DND-41 (cell line): ENCODE measurements at regions not wholly inside any gene's neighbourhood (a gene's known extent, or its start where the extent isn't known, plus 50 kb on each side); places are given as distances from the start of the nearest gene placed in this dataset.

Experiments
- ATAC-seq: fragments of 200-7000 bp; cut with Tn5 transposase; 3 replicates; pipeline ENCODE4 v1.9.1; 2021; ENCODE audit warnings: low read depth; ENCODE audit not compliant: insufficient read depth
- DNase-seq: peaks from one replicate; pipeline ENCODE4 v3.0.0-alpha.2; 2020
- H2AFZ ChIP-seq: 2 replicates; pipeline ENCODE4 v1.6.0; 2012; ENCODE audit warnings: low read depth, low read length
- H3K27ac ChIP-seq: 2 replicates; pipeline ENCODE4 v1.5.1; 2012; ENCODE audit warnings: low read length, inconsistent platforms
- H3K27me3 ChIP-seq: fragments of 200-600 bp; sonication (generic); 2 replicates; pipeline ENCODE4 v1.6.0; 2012; ENCODE audit warnings: low read length, mild to moderate bottlenecking, inconsistent platforms; ENCODE audit not compliant: insufficient read depth, poor library complexity
- H3K36me3 ChIP-seq: 2 replicates; pipeline ENCODE4 v1.5.1; 2012; ENCODE audit warnings: low read length, inconsistent platforms; ENCODE audit not compliant: insufficient read depth
- H3K4me1 ChIP-seq: 2 replicates; pipeline ENCODE4 v1.5.1; 2012; ENCODE audit warnings: mild to moderate bottlenecking, low read length; ENCODE audit not compliant: insufficient read depth
- H3K4me2 ChIP-seq: 2 replicates; pipeline ENCODE4 v1.6.0; 2012; ENCODE audit warnings: mild to moderate bottlenecking, moderate library complexity, low read length, inconsistent platforms; ENCODE audit not compliant: insufficient read depth
- H3K4me3 ChIP-seq, 2 experiments: fragments of 200-600 bp in 1 of 2; shearing (Covaris generic) in 1 of 2; 2 replicates each; pipeline ENCODE4 v1.5.1; 2012 to 2016; ENCODE audit warnings: inconsistent platforms in 2 of 2, low read length in 2 of 2, mild to moderate bottlenecking in 2 of 2, low read depth in 1 of 2, moderate library complexity in 1 of 2
- H3K79me2 ChIP-seq: 2 replicates; pipeline ENCODE4 v1.6.0; 2012; ENCODE audit warnings: low read length, inconsistent platforms; ENCODE audit not compliant: insufficient read depth
- H3K9ac ChIP-seq: 2 replicates; pipeline ENCODE4 v1.6.0; 2012; ENCODE audit warnings: low read depth, mild to moderate bottlenecking, inconsistent platforms, low read length, moderate library complexity
- H3K9me3 ChIP-seq: 2 replicates; pipeline ENCODE4 v1.5.1; 2012; ENCODE audit warnings: low read length, moderate library complexity, mild to moderate bottlenecking, inconsistent platforms; ENCODE audit not compliant: insufficient read depth, severe bottlenecking
- H4K20me1 ChIP-seq: 2 replicates; pipeline ENCODE4 v1.6.0; 2012; ENCODE audit warnings: low read length; ENCODE audit not compliant: insufficient read depth
- EZH2 ChIP-seq: IDR thresholded peaks from 3 replicates; pipeline ENCODE4 v1.6.1; 2012; ENCODE audit warnings: borderline replicate concordance, low read depth, mild to moderate bottlenecking, moderate library complexity, low read length, inconsistent platforms; ENCODE audit not compliant: severe bottlenecking
- TF ChIP-seq, protein P1 (sequence below): IDR thresholded peaks from 2 replicates; pipeline ENCODE4 v1.5.1; 2012; ENCODE audit warnings: borderline replicate concordance, low read length, moderate library complexity, mild to moderate bottlenecking; ENCODE audit not compliant: poor library complexity, severe bottlenecking; ENCODE audit errors: extremely low read depth

DNA sequence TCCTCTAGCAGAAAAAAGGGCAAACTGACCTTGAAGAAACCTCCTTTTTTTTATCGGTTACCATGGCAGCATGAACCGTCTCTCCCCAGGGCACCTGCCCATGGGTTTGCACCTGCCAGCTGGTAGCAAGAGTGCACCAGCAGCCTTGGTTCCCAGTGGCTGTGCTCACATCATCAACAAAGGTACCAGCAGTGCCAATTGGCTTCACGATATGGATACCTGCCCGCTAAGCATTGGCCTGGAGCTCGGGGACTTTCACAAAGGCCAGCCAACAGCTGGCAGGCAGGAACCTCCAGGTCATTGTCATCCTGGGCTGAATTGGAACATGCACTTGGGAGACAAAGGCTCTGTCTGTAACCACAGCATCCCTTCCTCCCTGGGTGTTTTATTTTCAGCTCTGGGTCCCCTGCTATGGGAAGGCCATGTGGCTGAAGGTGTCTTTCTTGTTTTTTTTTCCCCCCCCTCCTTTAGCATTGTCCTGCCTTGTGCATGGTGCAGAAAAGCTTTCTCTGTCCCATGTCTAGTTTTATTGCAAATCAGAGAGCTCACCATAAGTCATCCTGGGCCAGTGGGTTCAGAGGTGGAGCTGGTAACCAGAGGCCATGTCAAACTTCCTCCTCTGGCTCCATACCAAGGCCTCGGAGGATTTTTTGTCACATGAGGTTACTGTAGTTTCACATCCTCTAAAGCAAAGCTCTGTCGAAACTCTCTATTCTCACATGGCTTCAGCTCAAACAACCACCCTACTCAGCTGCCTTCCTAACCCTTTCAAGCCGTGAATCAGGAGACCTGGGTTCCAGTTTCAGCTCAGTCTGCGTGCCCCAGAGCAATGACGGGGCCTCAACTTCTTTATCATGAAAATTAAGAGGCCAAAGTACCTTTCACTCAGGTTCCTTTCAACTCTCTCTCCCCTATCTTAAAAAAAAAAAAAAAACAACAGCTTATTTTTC is 145.5 kb upstream of the MAP3K1 start:
- Histone ChIP-seq H2AFZ (no peak overlapping the region), H3K4me1 (no peaks in the 10 kb centered on the region), H3K4me2 (no peak overlapping the region), H3K79me2 (no peaks in the 10 kb centered on the region), H3K4me3 (no peak overlapping the region), H3K36me3 (no peaks in the 10 kb centered on the region), H3K9me3 (no peaks in the 10 kb centered on the region), H3K9ac (no peak overlapping the region), H4K20me1 (no peaks in the 10 kb centered on the region), H3K27me3 (peaks cover 4% of the 10 kb centered on the region), H3K27ac (no peak overlapping the region)
- no peak for ATAC-seq
- DNase-seq: no peak
- no peak for TF ChIP-seq EZH2
- TF ChIP-seq, protein P1, sequence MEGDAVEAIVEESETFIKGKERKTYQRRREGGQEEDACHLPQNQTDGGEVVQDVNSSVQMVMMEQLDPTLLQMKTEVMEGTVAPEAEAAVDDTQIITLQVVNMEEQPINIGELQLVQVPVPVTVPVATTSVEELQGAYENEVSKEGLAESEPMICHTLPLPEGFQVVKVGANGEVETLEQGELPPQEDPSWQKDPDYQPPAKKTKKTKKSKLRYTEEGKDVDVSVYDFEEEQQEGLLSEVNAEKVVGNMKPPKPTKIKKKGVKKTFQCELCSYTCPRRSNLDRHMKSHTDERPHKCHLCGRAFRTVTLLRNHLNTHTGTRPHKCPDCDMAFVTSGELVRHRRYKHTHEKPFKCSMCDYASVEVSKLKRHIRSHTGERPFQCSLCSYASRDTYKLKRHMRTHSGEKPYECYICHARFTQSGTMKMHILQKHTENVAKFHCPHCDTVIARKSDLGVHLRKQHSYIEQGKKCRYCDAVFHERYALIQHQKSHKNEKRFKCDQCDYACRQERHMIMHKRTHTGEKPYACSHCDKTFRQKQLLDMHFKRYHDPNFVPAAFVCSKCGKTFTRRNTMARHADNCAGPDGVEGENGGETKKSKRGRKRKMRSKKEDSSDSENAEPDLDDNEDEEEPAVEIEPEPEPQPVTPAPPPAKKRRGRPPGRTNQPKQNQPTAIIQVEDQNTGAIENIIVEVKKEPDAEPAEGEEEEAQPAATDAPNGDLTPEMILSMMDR: no peak

- TF ChIP-seq, protein P1: no peak
- no peaks in the 10 kb centered on the region for H3K9me3 ChIP-seq
- H3K4me2 ChIP-seq: no peak overlapping the region
- H3K36me3 ChIP-seq: no peaks in the 10 kb centered on the region
- no peak overlapping the region for H2AFZ ChIP-seq
- H3K27ac ChIP-seq: no peak overlapping the region
- ATAC-seq: no peak
- H3K27me3 ChIP-seq: peaks cover 4% of the 10 kb centered on the region
- H3K4me3 ChIP-seq: no peak overlapping the region
- H4K20me1 ChIP-seq: no peaks in the 10 kb centered on the region
- H3K9ac ChIP-seq: no peak overlapping the region
- no peaks in the 10 kb centered on the region for H3K4me1 ChIP-seq
- no peaks in the 10 kb centered on the region for H3K79me2 ChIP-seq
- DNase-seq: no peak
Measured at GRCh38 chr5:56668996-56669395, 146.4 kb upstream of the MAP3K1 start.

GRCh38 chr5:56667692-56668091 is 147.7 kb upstream of the MAP3K1 start:
- no peak overlapping the region for H3K4me3 ChIP-seq
- no peak overlapping the region for H3K27ac ChIP-seq
- no peaks in the 10 kb centered on the region for H4K20me1 ChIP-seq
- no peaks in the 10 kb centered on the region for H3K79me2 ChIP-seq
- TF ChIP-seq, protein P1: no peak
- no peak for TF ChIP-seq EZH2
- no peak for DNase-seq
- H3K36me3 ChIP-seq: no peaks in the 10 kb centered on the region
- H3K4me1 ChIP-seq: no peaks in the 10 kb centered on the region
- no peak overlapping the region for H3K9ac ChIP-seq
- ATAC-seq: no peak
- H3K9me3 ChIP-seq: no peaks in the 10 kb centered on the region
- peaks cover 13% of the 10 kb centered on the region for H3K27me3 ChIP-seq
- H2AFZ ChIP-seq: no peak overlapping the region
- no peak overlapping the region for H3K4me2 ChIP-seq
